Upper lobe of left lung (tissue), 6 donors: ENCODE measurements at regions not wholly inside any gene's neighbourhood (a gene's known extent, or its start where the extent isn't known, plus 50 kb on each side); places are given as distances from the start of the nearest gene placed in this dataset.

Experiments used
- ATAC-seq, 2 donors: fragments of 200-7000 bp; cut with Tn5 transposase; one replicate each; pipeline ENCODE4 v1.9.1; 2022; ENCODE audit warnings: mild to moderate bottlenecking in 2 of 2, moderate library complexity in 2 of 2; ENCODE audit not compliant: low FRiP score in 2 of 2
- DNase-seq, 2 donors: peaks; one replicate each; pipeline ENCODE4 v3.0.0-alpha.2; 2019 to 2020
- H3K27ac ChIP-seq, 4 donors: fragments of 200-600 bp; sonication (generic); one replicate each; pipeline ENCODE4 v1.5.1; 2016 to 2019
- H3K27me3 ChIP-seq, 4 donors: fragments of 200-600 bp; sonication (generic); one replicate each; pipeline ENCODE4 v1.5.1; 2017 to 2019
- H3K36me3 ChIP-seq, 4 donors: fragments of 200-600 bp; sonication (generic); one replicate each; pipeline ENCODE4 v1.5.1; 2016 to 2019
- H3K4me1 ChIP-seq, 4 donors: fragments of 200-600 bp; sonication (generic); one replicate each; pipeline ENCODE4 v1.5.1; 2018 to 2019
- H3K4me3 ChIP-seq, 4 donors: fragments of 200-600 bp; sonication (generic); one replicate each; pipeline ENCODE4 v1.5.1; 2017 to 2019; ENCODE audit warnings: mild to moderate bottlenecking in 2 of 4, moderate library complexity in 1 of 4
- H3K9me3 ChIP-seq, 4 donors: fragments of 200-600 bp; sonication (generic); one replicate each; pipeline ENCODE4 v1.5.1; 2018 to 2019
- EP300 ChIP-seq, 4 donors: sonication (generic); formaldehyde crosslinking; IDR thresholded peaks; one replicate each; pipeline ENCODE4 v1.5.1; 2017; ENCODE audit warnings: antibody characterized with exemption in 4 of 4, control low read depth in 2 of 4
- POLR2A ChIP-seq, 4 donors: fragments of 450-650 bp; IDR thresholded peaks; one replicate each; pipeline ENCODE4 v1.5.1; 2016 to 2017; ENCODE audit warnings: antibody characterized with exemption in 4 of 4, mild to moderate bottlenecking in 2 of 4
- POLR2AphosphoS5 ChIP-seq, 2 donors: sonication (generic); formaldehyde crosslinking; IDR thresholded peaks; one replicate each; pipeline ENCODE4 v1.5.1; 2017; ENCODE audit warnings: antibody characterized with exemption in 2 of 2
- WGBS, 2 donors: methylation state at CpG; one replicate each; pipeline ENCODE4 v1.1.5; 2017 to 2018; 5-methylcytosine and 5-hydroxymethylcytosine counted together
- TF ChIP-seq, protein P1 (sequence below), 6 experiments: fragments of 450-650 bp in 4 of 6; fragments of 200-600 bp in 2 of 6; sonication (generic) in 2 of 6; IDR thresholded peaks; one replicate each; pipeline ENCODE4 v1.5.1; 2016 to 2019; ENCODE audit warnings: antibody characterized with exemption in 6 of 6
- donor health status: DM: no; HTN: no; CAD: no; lungs with moderate emphysema.
- donor health status: DM: no; HTN: yes; CAD: no; lungs with severe emphysema.

DNA sequence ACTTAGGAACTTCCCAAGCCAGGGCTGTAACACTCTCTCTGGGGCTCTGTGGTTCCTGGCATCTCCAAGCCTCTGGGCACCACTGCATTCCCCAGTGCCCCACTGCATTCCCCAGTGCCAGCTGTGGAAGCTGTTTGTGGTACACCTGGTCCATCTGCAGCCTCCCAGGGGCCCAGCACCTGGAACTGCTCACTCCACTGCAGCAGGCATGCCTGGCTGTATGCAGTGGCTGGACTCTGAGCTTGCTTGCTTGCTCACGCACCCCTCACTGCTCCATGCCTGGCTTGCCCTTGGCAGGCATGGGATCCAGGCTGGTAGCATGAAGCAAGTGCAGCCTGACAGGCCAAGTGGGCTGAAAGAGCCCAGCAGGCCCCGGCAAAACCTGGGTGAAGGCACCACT lies 512.1 kb downstream of the SQOR start:
- H3K36me3 ChIP-seq, result no peaks in the 10 kb centered on the region
- H3K4me1 ChIP-seq, result no peaks in the 10 kb centered on the region
- ATAC-seq (peak in 1 of 2 donors; percentile 11), DNase-seq (peak in 1 of 2 donors; percentile 35)
- no peak overlapping the region for H3K4me3 ChIP-seq
- TF ChIP-seq POLR2A (IDR thresholded peaks at IDR 0.05) (no peak), EP300 (IDR thresholded peaks at IDR 0.05) (no peak), POLR2AphosphoS5 (IDR thresholded peaks at IDR 0.05) (no peak)
- TF ChIP-seq, protein P1, sequence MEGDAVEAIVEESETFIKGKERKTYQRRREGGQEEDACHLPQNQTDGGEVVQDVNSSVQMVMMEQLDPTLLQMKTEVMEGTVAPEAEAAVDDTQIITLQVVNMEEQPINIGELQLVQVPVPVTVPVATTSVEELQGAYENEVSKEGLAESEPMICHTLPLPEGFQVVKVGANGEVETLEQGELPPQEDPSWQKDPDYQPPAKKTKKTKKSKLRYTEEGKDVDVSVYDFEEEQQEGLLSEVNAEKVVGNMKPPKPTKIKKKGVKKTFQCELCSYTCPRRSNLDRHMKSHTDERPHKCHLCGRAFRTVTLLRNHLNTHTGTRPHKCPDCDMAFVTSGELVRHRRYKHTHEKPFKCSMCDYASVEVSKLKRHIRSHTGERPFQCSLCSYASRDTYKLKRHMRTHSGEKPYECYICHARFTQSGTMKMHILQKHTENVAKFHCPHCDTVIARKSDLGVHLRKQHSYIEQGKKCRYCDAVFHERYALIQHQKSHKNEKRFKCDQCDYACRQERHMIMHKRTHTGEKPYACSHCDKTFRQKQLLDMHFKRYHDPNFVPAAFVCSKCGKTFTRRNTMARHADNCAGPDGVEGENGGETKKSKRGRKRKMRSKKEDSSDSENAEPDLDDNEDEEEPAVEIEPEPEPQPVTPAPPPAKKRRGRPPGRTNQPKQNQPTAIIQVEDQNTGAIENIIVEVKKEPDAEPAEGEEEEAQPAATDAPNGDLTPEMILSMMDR (IDR thresholded peaks at IDR 0.05), result no peak
- H3K27ac ChIP-seq, result no peak overlapping the region
- peaks cover 0 to 15% (median 0%) of the 10 kb centered on the region in 4 donors for H3K9me3 ChIP-seq
- no peaks in the 10 kb centered on the region for H3K27me3 ChIP-seq
- WGBS, 2 donors, result 94 to 100% methylated on average over 1 to 2 of the region's 2 CpGs

DNA sequence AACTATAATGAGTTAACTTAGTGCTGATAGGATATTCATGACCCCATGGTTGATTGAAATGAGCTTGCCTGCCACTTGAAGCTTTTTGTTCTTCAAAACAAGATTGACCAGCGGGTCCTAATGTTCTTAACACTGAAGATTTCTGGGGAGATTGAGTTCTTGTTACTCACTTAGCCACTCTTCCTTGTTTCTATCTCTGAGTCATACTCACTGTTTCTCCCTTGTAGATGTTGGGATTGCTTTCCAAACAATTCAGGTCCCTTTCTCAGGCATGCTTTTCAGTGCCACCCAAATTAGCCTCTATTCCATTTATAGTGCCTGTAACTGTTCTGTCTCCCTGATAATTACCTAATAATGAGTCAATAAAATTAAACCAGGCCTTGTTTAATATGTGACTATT lies 517.0 kb downstream of the SQOR start:
- no peak overlapping the region for H3K4me3 ChIP-seq
- H3K27me3 ChIP-seq, result no peaks in the 10 kb centered on the region
- WGBS, 2 donors, result 80 to 90% methylated on average over 1 of the region's 1 CpG
- ATAC-seq (no peak), DNase-seq (no peak)
- no peak for TF ChIP-seq EP300 (IDR thresholded peaks at IDR 0.05)
- TF ChIP-seq POLR2AphosphoS5 (IDR thresholded peaks at IDR 0.05), result no peak
- TF ChIP-seq POLR2A (IDR thresholded peaks at IDR 0.05), result no peak
- TF ChIP-seq, protein P1 (IDR thresholded peaks at IDR 0.05), result no peak
- peaks cover 0 to 3% (median 0%) of the 10 kb centered on the region in 4 donors for H3K9me3 ChIP-seq
- H3K27ac ChIP-seq, result no peak overlapping the region
- H3K4me1 ChIP-seq, result no peaks in the 10 kb centered on the region
- no peaks in the 10 kb centered on the region for H3K36me3 ChIP-seq

DNA sequence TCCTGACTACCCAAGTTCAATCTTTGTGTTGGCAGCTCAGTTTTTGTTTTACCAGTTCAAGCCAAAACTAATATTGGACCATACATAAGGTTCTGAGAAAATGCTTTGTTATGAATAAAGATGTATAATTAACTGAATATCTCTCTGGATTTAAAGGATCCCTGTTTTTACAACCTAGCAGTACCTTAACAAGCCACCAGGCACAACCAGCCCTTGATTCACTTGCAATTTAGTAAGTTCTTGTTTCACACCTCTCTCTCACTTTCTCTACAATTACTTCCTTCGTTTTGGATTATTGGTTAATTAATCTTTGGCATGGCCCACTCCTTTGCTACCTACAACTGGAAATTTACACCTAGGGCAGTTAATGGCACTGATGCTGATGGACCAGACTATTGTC lies 531.9 kb downstream of the SQOR start:
- WGBS, 2 donors, result 17 to 47% methylated on average over 1 of the region's 1 CpG
- DNase-seq (no peak), ATAC-seq (no peak)
- Histone ChIP-seq H3K9me3 (peaks cover 0 to 19% (median 1%) of the 10 kb centered on the region in 4 donors), H3K4me1 (no peaks in the 10 kb centered on the region), H3K36me3 (no peaks in the 10 kb centered on the region), H3K27me3 (no peaks in the 10 kb centered on the region), H3K4me3 (no peak overlapping the region), H3K27ac (no peak overlapping the region)
- TF ChIP-seq EP300 (IDR thresholded peaks at IDR 0.05) (no peak), POLR2A (IDR thresholded peaks at IDR 0.05) (no peak), POLR2AphosphoS5 (IDR thresholded peaks at IDR 0.05) (no peak)
- TF ChIP-seq, protein P1 (IDR thresholded peaks at IDR 0.05), result no peak

DNA sequence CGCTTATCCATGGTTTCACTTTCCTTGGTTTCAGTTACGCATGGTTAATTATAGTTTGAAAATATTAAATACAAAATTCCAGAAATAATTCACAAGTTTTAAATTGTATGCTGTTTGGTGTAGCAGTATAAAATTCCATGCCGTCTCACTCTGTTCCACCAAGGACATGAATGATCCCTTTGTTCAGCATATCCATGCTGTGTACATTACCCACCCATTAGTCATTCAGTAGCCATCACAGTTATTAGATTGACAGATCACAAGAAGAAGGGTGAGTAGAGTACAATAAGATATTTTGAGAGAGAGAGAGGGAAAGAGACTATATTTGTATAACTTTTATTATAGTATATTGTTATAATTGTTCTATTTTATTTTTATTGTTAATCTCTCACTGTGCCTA lies 535.5 kb downstream of the SQOR start:
- ATAC-seq, result no peak
- Histone ChIP-seq H3K9me3 (peaks cover 0 to 10% (median 1%) of the 10 kb centered on the region in 4 donors), H3K4me1 (no peaks in the 10 kb centered on the region), H3K27ac (no peak overlapping the region), H3K27me3 (no peaks in the 10 kb centered on the region), H3K36me3 (no peaks in the 10 kb centered on the region), H3K4me3 (no peak overlapping the region)
- DNase-seq, result no peak
- TF ChIP-seq, protein P1 (IDR thresholded peaks at IDR 0.05), result no peak
- TF ChIP-seq POLR2AphosphoS5 (IDR thresholded peaks at IDR 0.05) (no peak), EP300 (IDR thresholded peaks at IDR 0.05) (no peak), POLR2A (IDR thresholded peaks at IDR 0.05) (no peak)
- WGBS, 2 donors, result 93% methylated on average over 3 of the region's 3 CpGs

DNA sequence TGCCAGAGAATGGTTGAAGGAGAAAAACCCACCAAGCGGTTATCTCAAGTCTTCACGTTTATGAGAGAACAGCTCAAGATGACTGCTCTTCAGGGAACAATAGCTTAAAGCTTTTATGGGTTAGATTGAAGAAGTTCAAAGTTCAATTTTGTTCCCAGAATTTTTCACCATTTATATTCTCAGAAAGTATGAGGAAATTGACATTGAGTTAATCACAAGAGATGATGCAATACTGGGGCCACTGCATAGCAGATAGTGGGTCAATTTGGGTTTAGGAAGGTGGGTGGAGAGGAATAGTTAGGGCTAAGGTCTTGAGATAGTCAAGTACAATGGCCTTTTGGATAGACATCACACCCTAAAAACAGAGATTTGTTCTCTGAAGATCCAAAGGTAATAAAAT lies 539.3 kb downstream of the SQOR start:
- H3K36me3 ChIP-seq, result no peaks in the 10 kb centered on the region
- no peak for DNase-seq
- no peak overlapping the region for H3K4me3 ChIP-seq
- no peak for ATAC-seq
- H3K9me3 ChIP-seq, result peaks cover 0 to 10% (median 1%) of the 10 kb centered on the region in 4 donors
- TF ChIP-seq EP300 (IDR thresholded peaks at IDR 0.05) (no peak), POLR2A (IDR thresholded peaks at IDR 0.05) (no peak), POLR2AphosphoS5 (IDR thresholded peaks at IDR 0.05) (no peak)
- TF ChIP-seq, protein P1 (IDR thresholded peaks at IDR 0.05), result no peak
- H3K4me1 ChIP-seq, result no peaks in the 10 kb centered on the region
- no peak overlapping the region for H3K27ac ChIP-seq
- 76 to 90% methylated on average over 2 of the region's 2 CpGs for WGBS, 2 donors
- no peaks in the 10 kb centered on the region for H3K27me3 ChIP-seq
